ENCODE measurements at regions not wholly inside any gene's neighbourhood (a gene's known extent, or its start where the extent isn't known, plus 50 kb on each side); places are given as distances from the start of the nearest gene placed in this dataset.
A peak's percentile ranks its signal among the peaks of the same experiment; 100 is the strongest.
"Not testable (repeated sequence)": the region's sequence is repeated elsewhere in the genome, so short reads cannot be mapped to it uniquely, and the experiment has no call there.

DNA sequence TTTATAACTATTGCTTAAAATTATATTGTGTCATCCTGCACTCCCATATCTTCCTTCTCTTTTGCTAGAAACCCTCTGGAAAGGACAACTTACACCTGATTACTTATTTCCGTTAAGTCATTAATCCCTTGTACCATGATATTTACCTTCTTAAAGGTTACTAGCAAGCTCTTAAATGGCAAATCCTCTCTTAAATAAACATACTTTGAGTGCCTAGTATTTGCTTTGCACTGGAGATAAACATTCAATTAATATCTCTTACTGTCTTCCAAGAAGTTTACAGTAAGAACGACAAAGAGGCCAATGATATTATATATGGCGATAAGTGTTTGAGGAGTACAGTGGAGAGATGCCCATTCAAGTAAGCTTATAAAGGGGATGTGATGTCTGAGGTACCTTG is 278.3 kb downstream of the HGF start:
- Mint-ChIP-seq H3K4me3 (no peak overlapping the region), H3K9me3 (ENCODE audit: insufficient read depth) (no peaks in the 10 kb centered on the region), H3K4me1 (ENCODE audit: low read depth) (no peaks in the 10 kb centered on the region), H3K36me3 (ENCODE audit: low read depth) (no peaks in the 10 kb centered on the region), H3K27me3 (ENCODE audit: low read depth) (no peaks in the 10 kb centered on the region), H3K27ac (no peak overlapping the region)
- ATAC-seq (no peak), DNase-seq (no peak)
- ChIA-PET POLR2A (no interaction called here), CTCF (interaction anchor here (2.0 kb wide), 1 partner anchor 9 kb away, joined by 7 read pairs; no protein-coding TSS in a partner anchor)

GRCh38 chr7:81488210-81488609 is 281.6 kb downstream of the HGF start:
- no peak overlapping the region for H3K4me3 Mint-ChIP-seq
- DNase-seq (no peak), ATAC-seq (no peak)
- ChIA-PET POLR2A (no interaction called here), CTCF (no interaction called here)
- H3K36me3 Mint-ChIP-seq (ENCODE audit: low read depth) = no peaks in the 10 kb centered on the region
- no peaks in the 10 kb centered on the region for H3K9me3 Mint-ChIP-seq (ENCODE audit: insufficient read depth)
- no peaks in the 10 kb centered on the region for H3K27me3 Mint-ChIP-seq (ENCODE audit: low read depth)
- H3K27ac Mint-ChIP-seq = no peak overlapping the region
- H3K4me1 Mint-ChIP-seq (ENCODE audit: low read depth) = no peaks in the 10 kb centered on the region

DNA sequence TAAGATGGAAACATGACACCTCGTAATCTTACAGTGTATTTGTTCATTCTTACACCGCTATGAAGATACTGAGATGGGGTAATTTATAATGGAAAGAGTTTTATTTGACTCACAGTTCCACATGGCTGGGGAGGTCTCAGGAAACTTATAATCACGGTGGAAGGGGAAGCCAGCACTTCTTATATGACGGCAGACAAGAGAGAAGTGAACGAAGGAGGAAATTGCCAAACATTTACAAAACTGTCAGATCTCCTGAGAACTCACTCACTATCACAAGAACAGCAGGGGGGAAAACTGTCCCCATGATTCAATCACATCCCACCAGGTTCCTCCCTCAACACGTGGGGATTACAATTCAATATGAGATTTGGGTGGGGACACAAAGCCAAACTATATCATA is 282.3 kb downstream of the HGF start:
- ATAC-seq (no peak), DNase-seq (no peak)
- Mint-ChIP-seq H3K36me3 (ENCODE audit: low read depth) (no peaks in the 10 kb centered on the region), H3K4me1 (ENCODE audit: low read depth) (no peaks in the 10 kb centered on the region), H3K9me3 (ENCODE audit: insufficient read depth) (no peaks in the 10 kb centered on the region), H3K27me3 (ENCODE audit: low read depth) (no peaks in the 10 kb centered on the region), H3K4me3 (no peak overlapping the region), H3K27ac (no peak overlapping the region)
- CTCF ChIA-PET = no interaction called here
- POLR2A ChIA-PET = no interaction called here

GRCh38 chr7:81484261-81484660 is 285.6 kb downstream of the HGF start:
- Mint-ChIP-seq H3K4me1 (ENCODE audit: low read depth) (no peaks in the 10 kb centered on the region), H3K27ac (no peak overlapping the region), H3K36me3 (ENCODE audit: low read depth) (no peaks in the 10 kb centered on the region), H3K4me3 (no peak overlapping the region), H3K27me3 (ENCODE audit: low read depth) (no peaks in the 10 kb centered on the region), H3K9me3 (ENCODE audit: insufficient read depth) (no peaks in the 10 kb centered on the region)
- ATAC-seq (no peak), DNase-seq (no peak)
- CTCF ChIA-PET = no interaction called here
- POLR2A ChIA-PET = no interaction called here

- Mint-ChIP-seq H3K4me1 (ENCODE audit: low read depth) (no peaks in the 10 kb centered on the region), H3K27me3 (ENCODE audit: low read depth) (no peaks in the 10 kb centered on the region), H3K27ac (no peak overlapping the region), H3K9me3 (ENCODE audit: insufficient read depth) (no peaks in the 10 kb centered on the region), H3K4me3 (no peak overlapping the region), H3K36me3 (ENCODE audit: low read depth) (no peaks in the 10 kb centered on the region)
- ChIA-PET POLR2A (no interaction called here), CTCF (interaction anchor here (0.8 to 1.4 kb wide), 6 partner anchors 9 to 1088 kb away, joined by 3 to 7 read pairs (median 4); no protein-coding TSS in a partner anchor)
- DNase-seq (no peak), ATAC-seq (no peak)
These were observed 287.2 kb downstream of the HGF start for GRCh38 chr7:81482600-81483186.

GRCh38 chr7:81478664-81479063 is 291.2 kb downstream of the HGF start:
- H3K27me3 Mint-ChIP-seq (ENCODE audit: low read depth) = no peaks in the 10 kb centered on the region
- no peaks in the 10 kb centered on the region for H3K4me1 Mint-ChIP-seq (ENCODE audit: low read depth)
- ChIA-PET CTCF (no interaction called here), POLR2A (no interaction called here)
- H3K27ac Mint-ChIP-seq = no peak overlapping the region
- no peak for DNase-seq
- no peak overlapping the region for H3K4me3 Mint-ChIP-seq
- H3K9me3 Mint-ChIP-seq (ENCODE audit: insufficient read depth) = no peaks in the 10 kb centered on the region
- H3K36me3 Mint-ChIP-seq (ENCODE audit: low read depth) = no peaks in the 10 kb centered on the region
- ATAC-seq = no peak

DNA sequence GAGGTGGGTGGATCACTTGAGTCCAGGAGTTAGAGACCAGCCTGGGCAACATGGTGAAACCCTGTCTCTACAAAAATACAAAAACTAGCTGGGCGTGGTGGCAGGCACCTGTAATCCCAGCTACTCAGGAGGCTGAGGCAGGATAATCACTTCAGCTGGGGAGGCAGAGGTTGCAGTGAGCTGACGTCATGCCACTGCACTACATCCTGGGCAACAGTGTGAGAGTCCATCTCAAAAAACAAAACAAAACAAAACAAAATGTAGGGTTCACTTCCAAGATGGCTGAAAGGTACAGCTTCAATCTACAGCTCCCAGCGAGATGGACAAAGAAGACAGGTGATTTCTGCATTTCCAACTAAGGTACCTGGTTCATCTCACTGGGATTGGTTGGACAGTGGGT is 291.6 kb downstream of the HGF start:
- H3K27ac Mint-ChIP-seq; H3K4me1 Mint-ChIP-seq (ENCODE audit: low read depth); H3K36me3 Mint-ChIP-seq (ENCODE audit: low read depth); ATAC-seq; DNase-seq; CTCF ChIA-PET; H3K4me3 Mint-ChIP-seq; H3K9me3 Mint-ChIP-seq (ENCODE audit: insufficient read depth); H3K27me3 Mint-ChIP-seq (ENCODE audit: low read depth); POLR2A ChIA-PET: not testable (repeated sequence)

GRCh38 chr7:81473236-81473635 is 296.6 kb downstream of the HGF start:
- POLR2A ChIA-PET = no interaction called here
- Mint-ChIP-seq H3K9me3 (ENCODE audit: insufficient read depth) (no peaks in the 10 kb centered on the region), H3K4me1 (ENCODE audit: low read depth) (no peaks in the 10 kb centered on the region), H3K4me3 (no peak overlapping the region), H3K27me3 (ENCODE audit: low read depth) (no peaks in the 10 kb centered on the region), H3K27ac (no peak overlapping the region), H3K36me3 (ENCODE audit: low read depth) (no peaks in the 10 kb centered on the region)
- ATAC-seq (no peak), DNase-seq (no peak)
- CTCF ChIA-PET = no interaction called here

DNA sequence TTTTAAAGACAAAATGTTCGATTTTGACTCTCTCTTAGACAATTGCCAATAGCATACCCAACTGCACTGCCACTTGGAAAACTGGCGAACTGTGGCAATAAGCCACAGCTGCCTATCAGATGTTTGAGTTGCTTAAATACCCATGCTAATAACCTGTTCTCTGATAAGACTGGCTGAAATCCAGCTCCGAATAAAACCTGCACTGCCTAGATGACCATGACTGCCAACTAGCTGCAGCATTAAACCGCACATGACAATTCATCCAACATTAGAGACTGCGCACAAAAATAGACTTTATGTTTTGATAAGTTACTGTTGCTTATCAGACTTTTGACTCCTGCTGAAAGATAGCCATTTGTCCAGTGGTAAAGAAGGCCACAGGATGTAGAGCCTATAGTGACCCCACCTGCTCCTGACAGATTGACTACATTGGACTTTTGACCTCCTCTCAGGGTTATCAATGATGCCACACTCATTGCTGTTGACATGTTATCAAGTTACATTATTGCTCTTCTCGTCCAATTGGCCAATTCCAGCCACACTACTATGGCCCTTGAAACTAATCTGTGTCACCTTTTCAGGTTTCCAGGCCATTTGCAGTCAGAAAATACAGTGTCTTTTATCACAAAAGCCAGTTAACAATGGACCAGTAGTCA is 299.0 kb downstream of the HGF start:
- no peak overlapping the region for H3K27ac Mint-ChIP-seq
- CTCF ChIA-PET = interaction anchor here (1.1 to 1.5 kb wide), 2 partner anchors 9 to 774 kb away, joined by 5 read pairs; no protein-coding TSS in a partner anchor
- POLR2A ChIA-PET = no interaction called here
- DNase-seq = no peak
- no peaks in the 10 kb centered on the region for H3K36me3 Mint-ChIP-seq (ENCODE audit: low read depth)
- ATAC-seq = no peak
- no peaks in the 10 kb centered on the region for H3K27me3 Mint-ChIP-seq (ENCODE audit: low read depth)
- no peaks in the 10 kb centered on the region for H3K9me3 Mint-ChIP-seq (ENCODE audit: insufficient read depth)
- no peaks in the 10 kb centered on the region for H3K4me1 Mint-ChIP-seq (ENCODE audit: low read depth)
- no peak overlapping the region for H3K4me3 Mint-ChIP-seq

DNA sequence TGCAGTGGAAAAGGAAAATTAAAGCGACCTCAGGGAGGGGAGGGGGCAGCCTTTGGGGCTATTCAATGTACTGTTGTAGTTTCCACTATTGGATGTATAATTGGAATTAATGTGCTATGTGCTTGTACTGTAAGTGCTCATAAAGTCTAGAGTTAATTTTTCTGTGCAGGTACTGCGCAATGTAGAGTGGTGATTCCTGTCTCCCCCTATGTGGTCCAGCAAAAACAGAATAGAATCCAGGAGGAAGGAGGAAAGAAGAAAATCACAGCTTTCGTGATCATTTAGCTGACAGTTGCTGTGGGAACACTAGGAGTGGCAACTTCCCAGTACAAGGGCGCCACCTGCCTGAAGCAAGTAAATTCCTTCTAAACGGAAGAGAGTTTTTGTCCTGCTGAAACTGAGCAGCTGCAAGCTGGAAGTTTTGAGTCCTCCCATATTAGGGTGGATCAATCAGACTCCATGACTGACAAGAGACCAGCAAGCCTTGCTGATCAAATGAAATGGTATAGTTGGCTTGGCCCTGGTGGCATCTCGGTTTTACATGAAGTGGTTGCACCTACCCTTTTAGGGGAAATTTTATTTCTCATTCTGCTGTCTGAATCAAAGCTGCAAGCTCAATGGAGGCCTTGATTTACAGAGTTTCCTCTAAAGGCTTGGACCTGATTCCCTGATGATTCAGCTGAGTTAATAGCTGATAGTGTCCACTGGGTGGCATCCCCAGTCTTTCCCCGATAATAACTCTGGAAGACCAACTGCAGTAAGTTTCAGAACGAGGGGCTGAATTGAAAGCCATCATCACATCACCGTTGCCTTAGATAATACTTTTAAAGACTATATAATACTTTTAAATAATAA is 299.8 kb downstream of the HGF start:
- CTCF ChIA-PET = interaction anchor here (1.1 to 1.5 kb wide), 2 partner anchors 9 to 773 kb away, joined by 5 read pairs; no protein-coding TSS in a partner anchor
- no peaks in the 10 kb centered on the region for H3K36me3 Mint-ChIP-seq (ENCODE audit: low read depth)
- ATAC-seq = no peak
- H3K27ac Mint-ChIP-seq = no peak overlapping the region
- H3K27me3 Mint-ChIP-seq (ENCODE audit: low read depth) = no peaks in the 10 kb centered on the region
- no peaks in the 10 kb centered on the region for H3K9me3 Mint-ChIP-seq (ENCODE audit: insufficient read depth)
- no peak overlapping the region for H3K4me3 Mint-ChIP-seq
- POLR2A ChIA-PET = no interaction called here
- no peaks in the 10 kb centered on the region for H3K4me1 Mint-ChIP-seq (ENCODE audit: low read depth)
- DNase-seq = peak; percentile 48

DNA sequence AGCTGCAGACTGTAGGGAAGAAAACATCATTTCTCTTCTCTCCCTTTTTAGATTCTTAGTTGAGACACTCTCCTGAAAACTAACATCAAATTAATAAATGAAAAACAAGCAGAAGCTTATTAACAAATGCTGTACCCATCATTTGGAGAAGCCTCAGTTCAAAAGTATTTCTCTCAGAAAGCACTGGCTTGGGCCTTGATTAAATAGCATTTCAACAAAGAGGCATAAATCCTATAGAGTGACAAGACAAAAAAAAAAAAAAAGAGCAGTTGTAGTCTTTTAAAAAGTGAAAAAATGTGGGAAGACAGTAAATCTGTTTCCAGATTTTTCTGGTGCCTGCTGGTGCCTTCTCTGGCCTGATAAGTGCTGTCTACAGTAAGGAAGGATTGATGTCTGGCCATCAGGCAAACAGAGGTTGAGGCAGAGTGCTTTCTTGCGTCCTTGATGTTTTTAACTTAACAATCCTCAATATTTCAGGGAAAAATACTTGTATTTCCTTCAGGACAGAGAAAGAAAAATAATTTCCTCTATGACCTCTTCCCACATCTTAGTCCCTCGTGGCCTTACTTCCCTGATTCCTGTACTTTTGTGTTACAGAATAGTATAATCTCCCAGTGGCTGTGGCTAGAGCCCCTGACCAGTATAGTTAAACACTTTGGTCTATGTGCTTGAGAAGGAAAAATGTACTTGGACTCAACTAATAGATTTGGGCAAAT is 300.5 kb downstream of the HGF start:
- H3K9me3 Mint-ChIP-seq (ENCODE audit: insufficient read depth) = no peaks in the 10 kb centered on the region
- H3K4me3 Mint-ChIP-seq = no peak overlapping the region
- ChIA-PET CTCF (interaction anchor here (1.0 kb wide), 1 partner anchor 771 kb away, joined by 3 read pairs; no protein-coding TSS in a partner anchor), POLR2A (no interaction called here)
- H3K36me3 Mint-ChIP-seq (ENCODE audit: low read depth) = no peaks in the 10 kb centered on the region
- no peaks in the 10 kb centered on the region for H3K4me1 Mint-ChIP-seq (ENCODE audit: low read depth)
- ATAC-seq (no peak), DNase-seq (no peak)
- no peak overlapping the region for H3K27ac Mint-ChIP-seq
- H3K27me3 Mint-ChIP-seq (ENCODE audit: low read depth) = no peaks in the 10 kb centered on the region

DNA sequence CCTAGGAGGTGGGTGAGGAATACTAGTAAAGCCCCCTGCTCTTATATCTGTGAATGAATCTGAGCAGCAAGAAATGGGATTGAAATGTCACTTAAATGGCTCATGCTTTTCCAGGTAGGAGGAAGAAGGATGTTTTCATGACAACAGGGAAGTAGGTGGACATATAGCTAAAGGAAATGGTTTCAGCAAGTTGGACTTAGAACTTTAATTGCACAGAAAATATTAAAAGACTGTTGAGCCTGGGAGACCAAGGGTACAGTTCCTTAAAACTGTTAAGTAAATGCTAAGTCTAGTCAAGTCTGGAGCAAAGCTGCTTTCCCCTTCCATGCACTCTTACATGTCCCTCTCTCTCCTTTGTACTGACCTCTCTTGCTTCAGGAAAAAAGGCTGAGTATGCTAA is 301.3 kb downstream of the HGF start:
- CTCF ChIA-PET = interaction anchor here (1.0 kb wide), 2 partner anchors 12 to 770 kb away, joined by 3 to 4 read pairs; no protein-coding TSS in a partner anchor
- Mint-ChIP-seq H3K27ac (no peak overlapping the region), H3K4me1 (ENCODE audit: low read depth) (no peaks in the 10 kb centered on the region), H3K4me3 (no peak overlapping the region), H3K9me3 (ENCODE audit: insufficient read depth) (no peaks in the 10 kb centered on the region), H3K27me3 (ENCODE audit: low read depth) (no peaks in the 10 kb centered on the region), H3K36me3 (ENCODE audit: low read depth) (no peaks in the 10 kb centered on the region)
- ATAC-seq = no peak
- no peak for DNase-seq
- POLR2A ChIA-PET = no interaction called here

Data from activated CD8-positive, alpha-beta T cell treated with anti-CD3 and anti-CD28 coated beads, Interleukin-2, amount 10 ng/mL, durations not matched to agents 7 days and 5 days (primary cell).